Endothelial cell of umbilical vein (primary cell): ENCODE measurements at regions not wholly inside any gene's neighbourhood (a gene's known extent, or its start where the extent isn't known, plus 50 kb on each side); places are given as distances from the start of the nearest gene placed in this dataset.

ENCODE experiments used
- BruUV-seq: library from RNA; stranded (reverse); fragments of 400-500 nt; replicated peaks from 2 replicates; lab custom pipeline; 2021; lab: Mats Ljungman, UMichigan
- CTCF ChIA-PET: fragments of 300-600, 350-600 bp; sonication (Branson Sonifier 250); formaldehyde crosslinking; loops from one replicate; lab custom pipeline; 2021; ENCODE audit warnings: antibody characterized with exemption, inconsistent platforms; lab: Charles Lee
- POLR2A ChIA-PET: fragments of 300-600, 350-600 bp; sonication (Branson Sonifier 250); formaldehyde crosslinking; loops from one replicate; lab custom pipeline; 2021; ENCODE audit warnings: antibody characterized with exemption, inconsistent platforms; lab: Charles Lee
- DNase-seq: peaks from one replicate; pipeline ENCODE4 v3.0.0-alpha.2; 2011; ENCODE audit warnings: low read depth, low spot score
- FAIRE-seq: peaks from 2 replicates; lab custom pipeline; 2011; peaks lifted over from hg19 to GRCh38; lab: Jason Lieb, UNC
- H2AFZ ChIP-seq: 2 replicates; pipeline ENCODE4 v1.6.0; 2012; ENCODE audit warnings: low read depth, low read length, control low read depth, inconsistent platforms
- H3K27ac ChIP-seq: 2 replicates; pipeline ENCODE4 v1.5.1; 2011; ENCODE audit warnings: low read depth, mild to moderate bottlenecking, control low read depth, low read length, moderate library complexity; ENCODE audit not compliant: insufficient read depth
- H3K27me3 ChIP-seq, 2 experiments: 2 replicates each; pipeline versions ENCODE4 v1.6.0 to v1.6.1; 2011; ENCODE audit warnings: low read length in 2 of 2, mixed read lengths in 1 of 2; ENCODE audit not compliant: control insufficient read depth in 2 of 2, insufficient read depth in 2 of 2
- H3K36me3 ChIP-seq, 2 experiments: 2 replicates in 1 of 2; 3 replicates in 1 of 2; pipeline ENCODE4 v1.5.1; 2011; ENCODE audit warnings: low read length in 2 of 2, mild to moderate bottlenecking in 1 of 2, moderate library complexity in 1 of 2; ENCODE audit not compliant: control insufficient read depth in 2 of 2, insufficient read depth in 2 of 2; ENCODE audit errors: extremely low read depth in 1 of 2
- H3K4me1 ChIP-seq: 3 replicates; pipeline ENCODE4 v1.5.1; 2011; ENCODE audit warnings: mild to moderate bottlenecking, low read length; ENCODE audit not compliant: control insufficient read depth, insufficient read depth; ENCODE audit errors: extremely low read depth
- H3K4me2 ChIP-seq: 2 replicates; pipeline ENCODE4 v1.6.1; 2011; ENCODE audit warnings: low read length, control low read depth, mixed read lengths; ENCODE audit not compliant: insufficient read depth
- H3K4me3 ChIP-seq, 3 experiments: fragments of 200-600 bp in 1 of 3; sonication (generic), shearing (Covaris generic) in 1 of 3; replicated peaks in 1 of 3; 2 replicates each; pipeline ENCODE4 v1.5.1; 2011 to 2016; ENCODE audit warnings: control low read depth in 3 of 3, low read length in 3 of 3, mild to moderate bottlenecking in 2 of 3, inconsistent platforms in 1 of 3, low read depth in 1 of 3, moderate library complexity in 1 of 3; ENCODE audit not compliant: insufficient read depth in 1 of 3
- H3K79me2 ChIP-seq: 2 replicates; pipeline ENCODE4 v1.6.0; 2012; ENCODE audit warnings: low read length, inconsistent platforms; ENCODE audit not compliant: control insufficient read depth, insufficient read depth
- H3K9ac ChIP-seq: replicated peaks from 2 replicates; pipeline ENCODE3; 2011; ENCODE audit warnings: low read length, control low read depth; ENCODE audit not compliant: insufficient read depth; ENCODE audit errors: extremely low read depth
- H3K9me1 ChIP-seq: replicated peaks from 3 replicates; pipeline ENCODE4 v1.6.0; 2011; ENCODE audit warnings: mild to moderate bottlenecking, low read length; ENCODE audit not compliant: control insufficient read depth, insufficient read depth; ENCODE audit errors: extremely low read depth
- H3K9me3 ChIP-seq: replicated peaks from 2 replicates; pipeline ENCODE4 v1.5.1; 2012; ENCODE audit warnings: low read length, inconsistent platforms; ENCODE audit not compliant: control insufficient read depth, insufficient read depth
- H4K20me1 ChIP-seq: replicated peaks from 2 replicates; pipeline ENCODE3; 2011; ENCODE audit warnings: mild to moderate bottlenecking, low read length; ENCODE audit not compliant: control insufficient read depth, insufficient read depth; ENCODE audit errors: extremely low read depth
- GATA2 ChIP-seq: IDR thresholded peaks from 2 replicates; pipeline ENCODE4 v1.7.0; 2011; ENCODE audit warnings: low read depth, mild to moderate bottlenecking, moderate library complexity, mixed read lengths, low read length; ENCODE audit not compliant: insufficient read length, insufficient read depth
- JUN ChIP-seq: IDR thresholded peaks from 2 replicates; pipeline ENCODE4 v1.6.1; 2011; ENCODE audit warnings: borderline replicate concordance, low read depth; ENCODE audit not compliant: insufficient read length, insufficient read depth
- MYC ChIP-seq: IDR thresholded peaks from one replicate; pipeline ENCODE4 v1.6.1; 2011; ENCODE audit warnings: mild to moderate bottlenecking, low read depth, low read length
- POLR2A ChIP-seq: IDR thresholded peaks from 2 replicates; pipeline ENCODE4 v1.6.1; 2012; ENCODE audit warnings: low read depth, mild to moderate bottlenecking, control low read depth, low read length
- POLR2AphosphoS5 ChIP-seq: IDR thresholded peaks from 2 replicates; pipeline ENCODE4 v1.6.1; 2012; ENCODE audit warnings: low read depth, mild to moderate bottlenecking, control low read depth, low read length, moderate library complexity; ENCODE audit not compliant: insufficient read depth
- dilution Hi-C: fragments of 300-500 bp; cut with MboI; formaldehyde crosslinking; loops from one replicate; pipeline ENCODE4 v1.15.0; 2019; ENCODE audit warnings: low sequenced_read_pairs; ENCODE audit not compliant: extremely low pct_ligation_motif_present
- intact Hi-C: fragments of 100-400 bp; cut with micrococcal nuclease; formaldehyde crosslinking; loops from one replicate; pipeline ENCODE4 v1.10.0; 2022
- TF ChIP-seq, protein P1 (sequence below), 2 donors: IDR thresholded peaks; 1 replicate in 1 of 2; 2 replicates in 1 of 2; pipeline ENCODE4 v1.5.1; 2011; ENCODE audit warnings: low read length in 2 of 2, mild to moderate bottlenecking in 2 of 2, moderate library complexity in 2 of 2, control low read depth in 1 of 2, inconsistent platforms in 1 of 2, low read depth in 1 of 2; ENCODE audit not compliant: insufficient read depth in 1 of 2; ENCODE audit errors: extremely low read depth in 1 of 2

- intact Hi-C loops (no loop called here), dilution Hi-C loops (no loop called here)
- Histone ChIP-seq H3K27me3 (no peaks in the 10 kb centered on the region), H3K79me2 (no peaks in the 10 kb centered on the region), H3K9ac (no peak overlapping the region), H3K36me3 (no peaks in the 10 kb centered on the region), H3K4me2 (no peak overlapping the region), H3K9me3 (no peaks in the 10 kb centered on the region), H3K9me1 (no peaks in the 10 kb centered on the region), H2AFZ (no peak overlapping the region), H3K4me3 (no peak overlapping the region), H4K20me1 (no peaks in the 10 kb centered on the region), H3K27ac (no peak overlapping the region), H3K4me1 (no peaks in the 10 kb centered on the region)
- ChIA-PET CTCF (interaction anchor here (0.8 kb wide), 1 partner anchor 59 kb away, joined by 4 read pairs; no protein-coding TSS in a partner anchor), POLR2A (no interaction called here)
- no peak for DNase-seq
- no peak for FAIRE-seq
- no TSS peak for BruUV-seq
- TF ChIP-seq, protein P1, sequence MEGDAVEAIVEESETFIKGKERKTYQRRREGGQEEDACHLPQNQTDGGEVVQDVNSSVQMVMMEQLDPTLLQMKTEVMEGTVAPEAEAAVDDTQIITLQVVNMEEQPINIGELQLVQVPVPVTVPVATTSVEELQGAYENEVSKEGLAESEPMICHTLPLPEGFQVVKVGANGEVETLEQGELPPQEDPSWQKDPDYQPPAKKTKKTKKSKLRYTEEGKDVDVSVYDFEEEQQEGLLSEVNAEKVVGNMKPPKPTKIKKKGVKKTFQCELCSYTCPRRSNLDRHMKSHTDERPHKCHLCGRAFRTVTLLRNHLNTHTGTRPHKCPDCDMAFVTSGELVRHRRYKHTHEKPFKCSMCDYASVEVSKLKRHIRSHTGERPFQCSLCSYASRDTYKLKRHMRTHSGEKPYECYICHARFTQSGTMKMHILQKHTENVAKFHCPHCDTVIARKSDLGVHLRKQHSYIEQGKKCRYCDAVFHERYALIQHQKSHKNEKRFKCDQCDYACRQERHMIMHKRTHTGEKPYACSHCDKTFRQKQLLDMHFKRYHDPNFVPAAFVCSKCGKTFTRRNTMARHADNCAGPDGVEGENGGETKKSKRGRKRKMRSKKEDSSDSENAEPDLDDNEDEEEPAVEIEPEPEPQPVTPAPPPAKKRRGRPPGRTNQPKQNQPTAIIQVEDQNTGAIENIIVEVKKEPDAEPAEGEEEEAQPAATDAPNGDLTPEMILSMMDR (IDR thresholded peaks at IDR 0.05; ENCODE audit: extremely low read depth in 1 of 2, insufficient read depth in 1 of 2, low read depth in 1 of 2, low read length in 2 of 2): no peak
- TF ChIP-seq POLR2A (no peak), POLR2AphosphoS5 (no peak), JUN (no peak), GATA2 (no peak), MYC (no peak)
These were observed 70.1 kb upstream of the RBM24 start for GRCh38 chr6:17211101-17211500.
